Endothelial cell of umbilical vein (primary cell): ENCODE measurements at regions not wholly inside any gene's neighbourhood (a gene's known extent, or its start where the extent isn't known, plus 50 kb on each side); places are given as distances from the start of the nearest gene placed in this dataset.

ENCODE experiments used
- CTCF ChIP-seq, 2 donors: IDR thresholded peaks; 1 replicate in 1 of 2; 2 replicates in 1 of 2; pipeline ENCODE4 v1.5.1; 2011; ENCODE audit warnings: low read length in 2 of 2, mild to moderate bottlenecking in 2 of 2, moderate library complexity in 2 of 2, control low read depth in 1 of 2, inconsistent platforms in 1 of 2, low read depth in 1 of 2; ENCODE audit not compliant: insufficient read depth in 1 of 2; ENCODE audit errors: extremely low read depth in 1 of 2
- EZH2 ChIP-seq: IDR thresholded peaks from 2 replicates; pipeline ENCODE4 v1.6.1; 2012; ENCODE audit warnings: borderline replicate concordance, low read depth, mild to moderate bottlenecking, moderate library complexity, low read length, inconsistent platforms; ENCODE audit not compliant: severe bottlenecking
- FOS ChIP-seq: IDR thresholded peaks from 2 replicates; pipeline ENCODE4 v1.6.1; 2011; ENCODE audit warnings: mild to moderate bottlenecking, low read length, moderate library complexity, borderline replicate concordance; ENCODE audit not compliant: insufficient read depth
- JUN ChIP-seq: IDR thresholded peaks from 2 replicates; pipeline ENCODE4 v1.6.1; 2011; ENCODE audit warnings: borderline replicate concordance, low read depth; ENCODE audit not compliant: insufficient read length, insufficient read depth
- MAX ChIP-seq: IDR thresholded peaks from 2 replicates; pipeline ENCODE4 v1.6.1; 2011; ENCODE audit not compliant: insufficient read depth, insufficient read length
- MYC ChIP-seq: IDR thresholded peaks from one replicate; pipeline ENCODE4 v1.6.1; 2011; ENCODE audit warnings: mild to moderate bottlenecking, low read depth, low read length
- POLR2A ChIP-seq: IDR thresholded peaks from 2 replicates; pipeline ENCODE4 v1.6.1; 2012; ENCODE audit warnings: low read depth, mild to moderate bottlenecking, control low read depth, low read length
- POLR2AphosphoS5 ChIP-seq: IDR thresholded peaks from 2 replicates; pipeline ENCODE4 v1.6.1; 2012; ENCODE audit warnings: low read depth, mild to moderate bottlenecking, control low read depth, low read length, moderate library complexity; ENCODE audit not compliant: insufficient read depth

- no peak for TF ChIP-seq POLR2AphosphoS5
- TF ChIP-seq CTCF (IDR thresholded peaks at IDR 0.05; ENCODE audit: extremely low read depth in 1 of 2, insufficient read depth in 1 of 2, low read depth in 1 of 2, low read length in 2 of 2), result no peak
- no peak for TF ChIP-seq EZH2
- TF ChIP-seq FOS, result no peak
- no peak for TF ChIP-seq MYC
- TF ChIP-seq POLR2A, result no peak
- TF ChIP-seq MAX, result no peak
- no peak for TF ChIP-seq JUN
Measured at GRCh38 chr9:115616666-115617239, 498.8 kb upstream of the TNC start.
